ENCODE measurements at regions not wholly inside any gene's neighbourhood (a gene's known extent, or its start where the extent isn't known, plus 50 kb on each side); places are given as distances from the start of the nearest gene placed in this dataset.

GRCh38 chr17:5635949-5636348 is 51.6 kb upstream of the NLRP1 start:
- no peaks in the 10 kb centered on the region for H3K4me1 Mint-ChIP-seq
- DNase-seq (ENCODE audit: low spot score in 2 of 2) (no peak), ATAC-seq (replicated peaks; ENCODE audit: extremely low read depth, poor library complexity, severe bottlenecking) (no peak)
- H3K27me3 Mint-ChIP-seq: peaks cover 41% of the 10 kb centered on the region
- no peaks in the 10 kb centered on the region for H3K36me3 Mint-ChIP-seq (ENCODE audit: insufficient read depth)
- H3K27ac Mint-ChIP-seq (ENCODE audit: low read depth): no peak overlapping the region
- no peak overlapping the region for H3K4me3 Mint-ChIP-seq
- no peaks in the 10 kb centered on the region for H3K9me3 Mint-ChIP-seq

- Mint-ChIP-seq H3K27ac (ENCODE audit: low read depth) (no peak overlapping the region), H3K4me1 (no peaks in the 10 kb centered on the region)
- ATAC-seq (replicated peaks; ENCODE audit: extremely low read depth, poor library complexity, severe bottlenecking): no peak
Observed at GRCh38 chr17:5638596-5638995, 54.3 kb upstream of the NLRP1 start.

GRCh38 chr17:5640726-5641125 is 56.4 kb upstream of the NLRP1 start:
- ATAC-seq (replicated peaks; ENCODE audit: extremely low read depth, poor library complexity, severe bottlenecking): no peak
- H3K4me1 Mint-ChIP-seq: no peaks in the 10 kb centered on the region
- no peak for DNase-seq (ENCODE audit: low spot score in 2 of 2)
- no peaks in the 10 kb centered on the region for H3K36me3 Mint-ChIP-seq (ENCODE audit: insufficient read depth)
- no peaks in the 10 kb centered on the region for H3K9me3 Mint-ChIP-seq
- no peak overlapping the region for H3K27ac Mint-ChIP-seq (ENCODE audit: low read depth)
- peaks cover 68% of the 10 kb centered on the region for H3K27me3 Mint-ChIP-seq
- no peak overlapping the region for H3K4me3 Mint-ChIP-seq

More at GRCh38 chr17:5638596-5638995, 54.3 kb upstream of the NLRP1 start:
- DNase-seq (ENCODE audit: low spot score in 2 of 2): no peak
- Mint-ChIP-seq H3K36me3 (ENCODE audit: insufficient read depth) (no peaks in the 10 kb centered on the region), H3K9me3 (no peaks in the 10 kb centered on the region), H3K4me3 (no peak overlapping the region), H3K27me3 (peaks cover 63% of the 10 kb centered on the region)

- H3K36me3 Mint-ChIP-seq (ENCODE audit: insufficient read depth): no peaks in the 10 kb centered on the region
- H3K4me1 Mint-ChIP-seq: no peaks in the 10 kb centered on the region
- ATAC-seq (replicated peaks; ENCODE audit: extremely low read depth, poor library complexity, severe bottlenecking) (no peak), DNase-seq (ENCODE audit: low spot score in 2 of 2) (no peak)
- no peak overlapping the region for H3K27ac Mint-ChIP-seq (ENCODE audit: low read depth)
- H3K9me3 Mint-ChIP-seq: no peaks in the 10 kb centered on the region
- no peak overlapping the region for H3K4me3 Mint-ChIP-seq
- peaks cover 63% of the 10 kb centered on the region for H3K27me3 Mint-ChIP-seq
Observed at GRCh38 chr17:5642752-5643151, 58.4 kb upstream of the NLRP1 start.

DNA sequence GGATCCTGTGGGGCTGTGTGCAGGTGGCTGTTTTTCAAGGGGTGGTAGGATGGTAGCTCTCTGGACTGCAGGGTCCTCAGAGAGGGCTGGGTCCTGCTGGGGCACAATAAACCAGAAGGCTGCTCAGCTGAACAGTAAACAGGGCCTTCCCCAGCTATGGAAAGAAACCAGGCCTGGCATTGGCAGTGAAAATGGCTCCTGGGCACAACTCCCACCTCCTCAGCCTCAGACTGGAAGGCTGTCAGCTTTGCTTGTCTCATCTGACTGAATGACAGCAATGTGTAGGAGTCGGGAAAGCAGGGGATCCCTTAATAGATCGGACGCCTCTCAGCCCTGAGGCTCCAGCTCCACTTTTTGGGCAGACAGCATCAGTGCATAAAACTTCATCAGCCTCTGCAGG is 59.8 kb upstream of the NLRP1 start:
- DNase-seq (ENCODE audit: low spot score in 2 of 2) (no peak), ATAC-seq (replicated peaks; ENCODE audit: extremely low read depth, poor library complexity, severe bottlenecking) (no peak)
- H3K36me3 Mint-ChIP-seq (ENCODE audit: insufficient read depth): no peaks in the 10 kb centered on the region
- H3K4me3 Mint-ChIP-seq: no peak overlapping the region
- peaks cover 60% of the 10 kb centered on the region for H3K27me3 Mint-ChIP-seq
- H3K4me1 Mint-ChIP-seq: no peaks in the 10 kb centered on the region
- no peak overlapping the region for H3K27ac Mint-ChIP-seq (ENCODE audit: low read depth)
- H3K9me3 Mint-ChIP-seq: no peaks in the 10 kb centered on the region

DNA sequence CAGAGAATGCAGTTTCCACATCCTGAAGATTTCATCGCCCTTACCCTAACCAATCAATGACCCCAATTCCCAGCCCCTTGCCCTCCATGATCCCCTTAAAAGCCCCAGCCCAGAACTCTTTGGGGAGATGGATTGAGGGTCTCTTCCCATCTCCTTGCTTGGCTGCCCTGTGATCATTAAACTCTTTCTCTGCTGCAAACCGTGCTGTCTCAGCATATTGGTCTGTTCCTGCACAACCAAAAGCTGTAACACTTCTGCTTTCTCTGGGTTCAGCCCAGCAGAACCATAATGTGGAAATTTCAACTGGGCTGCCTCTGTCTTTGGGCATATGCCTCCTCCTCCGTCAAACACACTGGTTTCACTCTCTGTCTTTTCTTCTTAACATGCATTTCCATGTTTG is 67.0 kb upstream of the NLRP1 start:
- Mint-ChIP-seq H3K4me1 (no peaks in the 10 kb centered on the region), H3K27ac (ENCODE audit: low read depth) (no peak overlapping the region), H3K27me3 (peaks cover 86% of the 10 kb centered on the region), H3K9me3 (peaks cover 14% of the 10 kb centered on the region), H3K4me3 (no peak overlapping the region), H3K36me3 (ENCODE audit: insufficient read depth) (no peaks in the 10 kb centered on the region)
- no peak for ATAC-seq (replicated peaks; ENCODE audit: extremely low read depth, poor library complexity, severe bottlenecking)
- DNase-seq (ENCODE audit: low spot score in 2 of 2): no peak

DNA sequence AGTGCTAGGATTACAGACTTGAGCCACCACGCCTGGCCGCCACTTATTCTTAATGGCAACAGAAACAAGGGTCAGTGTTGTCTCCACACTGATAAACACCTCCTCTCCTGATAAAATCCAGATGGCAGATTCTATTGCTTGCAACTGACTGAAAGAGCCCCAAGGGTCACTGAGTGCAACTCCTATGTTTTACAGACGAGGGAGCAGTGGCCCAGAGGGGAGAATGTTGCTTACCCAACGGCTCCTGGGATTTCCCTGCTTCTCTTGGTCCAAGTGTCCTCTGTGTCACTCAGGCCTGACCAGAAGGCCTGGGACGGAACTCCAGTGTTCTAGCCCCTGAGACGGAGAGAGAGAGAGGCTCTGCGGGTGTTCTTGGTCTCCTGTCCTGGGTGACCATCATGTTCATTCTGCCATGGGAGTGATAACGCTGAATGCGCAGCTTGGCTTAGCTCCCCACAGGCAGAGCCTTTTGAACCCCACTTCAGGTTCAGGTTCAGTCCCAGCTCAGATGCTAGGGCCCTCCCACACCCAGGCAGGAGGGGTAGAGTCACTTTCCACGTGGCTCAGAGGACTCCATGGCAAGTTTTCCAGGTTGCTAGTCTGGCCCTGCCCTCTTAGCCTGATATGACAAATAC is 77.3 kb upstream of the NLRP1 start:
- no peak for ATAC-seq (replicated peaks; ENCODE audit: extremely low read depth, poor library complexity, severe bottlenecking)
- DNase-seq (ENCODE audit: low spot score in 2 of 2): no peak
- Mint-ChIP-seq H3K9me3 (no peaks in the 10 kb centered on the region), H3K4me1 (no peaks in the 10 kb centered on the region), H3K36me3 (ENCODE audit: insufficient read depth) (no peaks in the 10 kb centered on the region), H3K27ac (ENCODE audit: low read depth) (no peak overlapping the region), H3K27me3 (peaks cover 35% of the 10 kb centered on the region), H3K4me3 (no peak overlapping the region)

DNA sequence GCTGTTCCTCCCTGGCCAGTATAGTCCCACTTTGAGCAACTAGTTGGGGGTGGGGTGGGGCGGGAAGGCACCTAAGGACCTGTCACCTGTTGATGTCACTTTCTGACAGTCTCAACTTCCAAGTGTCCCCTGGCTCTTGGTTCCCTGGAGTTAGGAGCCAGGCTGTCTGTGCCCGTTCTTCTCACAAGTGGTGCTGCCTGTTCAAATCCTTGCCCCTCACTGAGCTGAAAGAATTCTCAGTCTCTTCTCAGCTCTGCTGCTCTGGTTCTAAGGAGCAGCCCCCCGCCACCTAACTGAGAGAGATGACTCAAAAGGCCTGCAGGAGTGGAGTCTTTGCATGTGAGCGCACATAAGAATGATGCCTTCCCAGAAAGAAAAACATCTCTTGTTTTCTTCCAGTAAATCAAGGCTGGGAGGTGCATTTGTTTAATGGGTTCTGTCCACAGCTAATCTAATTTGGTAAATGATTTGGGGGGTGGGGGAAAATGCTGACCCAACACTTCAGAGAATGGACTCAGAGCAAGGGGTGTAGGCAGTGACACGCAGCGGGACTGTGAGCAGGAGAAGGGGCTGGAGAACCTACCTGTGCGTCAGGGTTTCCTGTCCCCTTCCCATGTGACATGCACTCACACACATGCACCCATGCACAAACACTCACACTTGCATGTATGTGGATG is 78.2 kb upstream of the NLRP1 start:
- no peak overlapping the region for H3K4me3 Mint-ChIP-seq
- H3K36me3 Mint-ChIP-seq (ENCODE audit: insufficient read depth): no peaks in the 10 kb centered on the region
- ATAC-seq (replicated peaks; ENCODE audit: extremely low read depth, poor library complexity, severe bottlenecking): no peak

GRCh38 chr17:5665164-5665563 is 80.9 kb upstream of the NLRP1 start:
- Mint-ChIP-seq H3K27me3 (peaks cover 59% of the 10 kb centered on the region), H3K27ac (ENCODE audit: low read depth) (no peak overlapping the region), H3K36me3 (ENCODE audit: insufficient read depth) (no peaks in the 10 kb centered on the region), H3K4me1 (no peaks in the 10 kb centered on the region), H3K9me3 (no peaks in the 10 kb centered on the region), H3K4me3 (no peak overlapping the region)
- no peak for DNase-seq (ENCODE audit: low spot score in 2 of 2)
- ATAC-seq (replicated peaks; ENCODE audit: extremely low read depth, poor library complexity, severe bottlenecking): no peak

More for the DNA sequence above, 78.2 kb upstream of the NLRP1 start:
- H3K9me3 Mint-ChIP-seq: no peaks in the 10 kb centered on the region
- no peaks in the 10 kb centered on the region for H3K4me1 Mint-ChIP-seq
- DNase-seq (ENCODE audit: low spot score in 2 of 2): no peak
- H3K27ac Mint-ChIP-seq (ENCODE audit: low read depth): no peak overlapping the region
- H3K27me3 Mint-ChIP-seq: peaks cover 35% of the 10 kb centered on the region

GRCh38 chr17:5667871-5668270 is 83.6 kb upstream of the NLRP1 start:
- ATAC-seq (replicated peaks; ENCODE audit: extremely low read depth, poor library complexity, severe bottlenecking): no peak
- DNase-seq (ENCODE audit: low spot score in 2 of 2): no peak

GRCh38 chr17:5668557-5669138 is 84.3 kb upstream of the NLRP1 start:
- Mint-ChIP-seq H3K4me3 (no peak overlapping the region), H3K4me1 (no peaks in the 10 kb centered on the region), H3K9me3 (no peaks in the 10 kb centered on the region), H3K27me3 (peaks cover 81% of the 10 kb centered on the region), H3K27ac (ENCODE audit: low read depth) (no peak overlapping the region), H3K36me3 (ENCODE audit: insufficient read depth) (no peaks in the 10 kb centered on the region)
- DNase-seq (ENCODE audit: low spot score in 2 of 2) (no peak), ATAC-seq (replicated peaks; ENCODE audit: extremely low read depth, poor library complexity, severe bottlenecking) (no peak)

More at GRCh38 chr17:5667871-5668270, 83.6 kb upstream of the NLRP1 start:
- Mint-ChIP-seq H3K9me3 (no peaks in the 10 kb centered on the region), H3K27me3 (peaks cover 81% of the 10 kb centered on the region), H3K27ac (ENCODE audit: low read depth) (no peak overlapping the region), H3K4me1 (no peaks in the 10 kb centered on the region), H3K36me3 (ENCODE audit: insufficient read depth) (no peaks in the 10 kb centered on the region), H3K4me3 (no peak overlapping the region)

GRCh38 chr17:5669191-5669590 is 84.9 kb upstream of the NLRP1 start:
- ATAC-seq (replicated peaks; ENCODE audit: extremely low read depth, poor library complexity, severe bottlenecking) (no peak), DNase-seq (ENCODE audit: low spot score in 2 of 2) (no peak)
- Mint-ChIP-seq H3K27ac (ENCODE audit: low read depth) (no peak overlapping the region), H3K4me3 (no peak overlapping the region), H3K4me1 (no peaks in the 10 kb centered on the region), H3K36me3 (ENCODE audit: insufficient read depth) (no peaks in the 10 kb centered on the region), H3K9me3 (no peaks in the 10 kb centered on the region), H3K27me3 (peaks cover 85% of the 10 kb centered on the region)

GRCh38 chr17:5672141-5672540 is 87.8 kb upstream of the NLRP1 start:
- H3K9me3 Mint-ChIP-seq: no peaks in the 10 kb centered on the region
- no peak overlapping the region for H3K4me3 Mint-ChIP-seq
- no peak overlapping the region for H3K27ac Mint-ChIP-seq (ENCODE audit: low read depth)
- H3K36me3 Mint-ChIP-seq (ENCODE audit: insufficient read depth): no peaks in the 10 kb centered on the region
- peaks cover 79% of the 10 kb centered on the region for H3K27me3 Mint-ChIP-seq
- DNase-seq (ENCODE audit: low spot score in 2 of 2): no peak
- ATAC-seq (replicated peaks; ENCODE audit: extremely low read depth, poor library complexity, severe bottlenecking): no peak
- H3K4me1 Mint-ChIP-seq: no peaks in the 10 kb centered on the region

Measured in central memory CD8-positive, alpha-beta T cell (primary cell).